Activated B cell treated with CpG ODN at 0.5 μM for 24 hours (primary cell): ENCODE measurements at regions not wholly inside any gene's neighbourhood (a gene's known extent, or its start where the extent isn't known, plus 50 kb on each side); places are given as distances from the start of the nearest gene placed in this dataset.

Experiments used
- ATAC-seq: fragments of 200-7000 bp; cut with Tn5 transposase; one replicate; pipeline ENCODE4 v1.10.0; 2021; ENCODE audit warnings: low read depth, mild to moderate bottlenecking, moderate library complexity
- CTCF ChIA-PET: fragments of 350-600 bp; sonication (Branson Sonifier 250); formaldehyde crosslinking; loops from one replicate; lab custom pipeline; 2021; ENCODE audit warnings: antibody characterized with exemption; lab: Charles Lee
- POLR2A ChIA-PET: fragments of 350-600 bp; sonication (Branson Sonifier 250); formaldehyde crosslinking; loops from one replicate; lab custom pipeline; 2021; ENCODE audit warnings: antibody characterized with exemption; lab: Charles Lee
- DNase-seq: peaks from one replicate; pipeline ENCODE4 v3.0.0; 2022
- H3K27ac Mint-ChIP-seq: one replicate; pipeline ENCODE4 v1.8.0; 2020; ENCODE audit warnings: mixed read lengths
- H3K27me3 Mint-ChIP-seq: one replicate; pipeline ENCODE4 v1.8.0; 2021; ENCODE audit warnings: mixed read lengths
- H3K36me3 Mint-ChIP-seq: one replicate; pipeline ENCODE4 v1.8.0; 2021; ENCODE audit warnings: low read depth, mixed read lengths
- H3K4me1 Mint-ChIP-seq: one replicate; pipeline ENCODE4 v1.8.0; 2021; ENCODE audit warnings: mixed read lengths
- H3K4me3 Mint-ChIP-seq: one replicate; pipeline ENCODE4 v1.8.0; 2020; ENCODE audit warnings: mild to moderate bottlenecking, mixed read lengths
- H3K9me3 Mint-ChIP-seq: one replicate; pipeline ENCODE4 v1.8.0; 2020; ENCODE audit warnings: mixed read lengths
- CTCF ChIP-seq: fragments of 200-600 bp; IDR thresholded peaks from one replicate; pipeline ENCODE4 v1.8.0; 2022; ENCODE audit warnings: antibody characterized with exemption, mild to moderate bottlenecking
- intact Hi-C: fragments of 100-400 bp; cut with micrococcal nuclease; formaldehyde crosslinking; loops from one replicate; pipeline ENCODE4 v1.15.1; 2024

GRCh38 chr11:69941546-69942332 lies 122.5 kb upstream of the FGF3 start:
- no peaks in the 10 kb centered on the region for H3K27me3 Mint-ChIP-seq
- no peaks in the 10 kb centered on the region for H3K36me3 Mint-ChIP-seq
- ChIA-PET POLR2A (no interaction called here), CTCF (no interaction called here)
- ATAC-seq (no peak), DNase-seq (no peak)
- intact Hi-C loops: no loop called here
- TF ChIP-seq CTCF: no peak
- H3K27ac Mint-ChIP-seq: no peak overlapping the region
- H3K4me1 Mint-ChIP-seq: no peaks in the 10 kb centered on the region
- no peak overlapping the region for H3K4me3 Mint-ChIP-seq
- peaks cover 2% of the 10 kb centered on the region for H3K9me3 Mint-ChIP-seq

GRCh38 chr11:69942333-69942820 lies 123.2 kb upstream of the FGF3 start:
- H3K27me3 Mint-ChIP-seq: no peaks in the 10 kb centered on the region
- intact Hi-C loops: no loop called here
- POLR2A ChIA-PET: no interaction called here
- no peak overlapping the region for H3K27ac Mint-ChIP-seq
- no peak for TF ChIP-seq CTCF
- no peaks in the 10 kb centered on the region for H3K36me3 Mint-ChIP-seq
- H3K9me3 Mint-ChIP-seq: no peaks in the 10 kb centered on the region
- DNase-seq (no peak), ATAC-seq (no peak)
- H3K4me1 Mint-ChIP-seq: no peaks in the 10 kb centered on the region
- CTCF ChIA-PET: no interaction called here
- H3K4me3 Mint-ChIP-seq: no peak overlapping the region

GRCh38 chr11:69943066-69943465 lies 123.8 kb upstream of the FGF3 start:
- intact Hi-C loops: no loop called here
- DNase-seq: no peak
- TF ChIP-seq CTCF: no peak

GRCh38 chr11:69943506-69943905 lies 124.3 kb upstream of the FGF3 start:
- H3K4me3 Mint-ChIP-seq: no peak overlapping the region
- no peaks in the 10 kb centered on the region for H3K9me3 Mint-ChIP-seq
- CTCF ChIA-PET: no interaction called here
- intact Hi-C loops: no loop called here
- no peak for DNase-seq
- no peaks in the 10 kb centered on the region for H3K4me1 Mint-ChIP-seq
- H3K27ac Mint-ChIP-seq: no peak overlapping the region
- no peaks in the 10 kb centered on the region for H3K36me3 Mint-ChIP-seq
- no peaks in the 10 kb centered on the region for H3K27me3 Mint-ChIP-seq
- ATAC-seq: no peak
- TF ChIP-seq CTCF: no peak
- POLR2A ChIA-PET: no interaction called here

More at GRCh38 chr11:69943066-69943465, 123.8 kb upstream of the FGF3 start:
- ChIA-PET POLR2A (no interaction called here), CTCF (no interaction called here)
- Mint-ChIP-seq H3K9me3 (no peaks in the 10 kb centered on the region), H3K27me3 (no peaks in the 10 kb centered on the region), H3K27ac (no peak overlapping the region), H3K4me1 (no peaks in the 10 kb centered on the region), H3K4me3 (no peak overlapping the region), H3K36me3 (no peaks in the 10 kb centered on the region)
- no peak for ATAC-seq

- H3K27me3 Mint-ChIP-seq: no peaks in the 10 kb centered on the region
- no peaks in the 10 kb centered on the region for H3K9me3 Mint-ChIP-seq
- ChIA-PET CTCF (no interaction called here), POLR2A (no interaction called here)
- no peak overlapping the region for H3K4me3 Mint-ChIP-seq
- no peak overlapping the region for H3K27ac Mint-ChIP-seq
- no peak for DNase-seq
- no peak for TF ChIP-seq CTCF
- no peak for ATAC-seq
- no peaks in the 10 kb centered on the region for H3K4me1 Mint-ChIP-seq
- intact Hi-C loops: no loop called here
- no peaks in the 10 kb centered on the region for H3K36me3 Mint-ChIP-seq
Observed at GRCh38 chr11:69944146-69944795, 125.1 kb upstream of the FGF3 start.
